Body of pancreas (tissue), 4 donors: ENCODE measurements at regions not wholly inside any gene's neighbourhood (a gene's known extent, or its start where the extent isn't known, plus 50 kb on each side); places are given as distances from the start of the nearest gene placed in this dataset.

Source experiments
- ATAC-seq: fragments of 150-250 bp; one replicate; pipeline ENCODE4 v1.9.1; 2016
- DNase-seq, 4 donors: peaks; one replicate each; pipeline ENCODE4 v3.0.0-alpha.2; 2019
- H3K27ac ChIP-seq, 4 donors: fragments of 200-600 bp; sonication (generic); 1 replicate in 3 of 4; 2 replicates in 1 of 4; pipeline versions ENCODE4 v1.5.1 to v1.6.1; 2016 to 2019; ENCODE audit warnings: mild to moderate bottlenecking in 1 of 4, mixed read lengths in 1 of 4, moderate library complexity in 1 of 4
- H3K27me3 ChIP-seq, 2 donors: fragments of 200-600 bp; sonication (generic); one replicate each; pipeline ENCODE4 v1.6.0; 2016; ENCODE audit warnings: mild to moderate bottlenecking in 1 of 2
- H3K36me3 ChIP-seq, 2 donors: fragments of 200-600 bp; sonication (generic); replicated peaks in 1 of 2; 2 replicates each; pipeline ENCODE4 v1.5.1; 2016; ENCODE audit warnings: low read depth in 2 of 2; ENCODE audit not compliant: insufficient read depth in 1 of 2
- H3K4me1 ChIP-seq: fragments of 200-600 bp; sonication (generic); one replicate; pipeline ENCODE4 v1.6.0; 2016
- H3K4me3 ChIP-seq, 2 donors: fragments of 200-600 bp; sonication (generic); 1 replicate in 1 of 2; 2 replicates in 1 of 2; pipeline ENCODE4 v1.5.1; 2016 to 2019
- H3K9me3 ChIP-seq, 3 donors: fragments of 200-600 bp; sonication (generic); 1 replicate in 2 of 3; 2 replicates in 1 of 3; pipeline ENCODE4 v1.5.1; 2016
- POLR2A ChIP-seq, 3 donors: fragments of 450-650 bp; IDR thresholded peaks; one replicate each; pipeline ENCODE4 v1.6.1; 2016; ENCODE audit warnings: antibody characterized with exemption in 3 of 3, mild to moderate bottlenecking in 2 of 3
- WGBS, 2 donors: methylation state at CpG; one replicate each; pipeline ENCODE4 v1.1.5; 2017; 5-methylcytosine and 5-hydroxymethylcytosine counted together
- intact Hi-C: fragments of 100-400 bp; cut with DNase I; formaldehyde crosslinking; loops from one replicate; pipeline ENCODE4 v1.15.1; 2023
- TF ChIP-seq, protein P1 (sequence below), 7 experiments: fragments of 450-650 bp in 4 of 7; fragments of 200-600 bp in 3 of 7; sonication (generic) in 3 of 7; IDR thresholded peaks; one replicate each; pipeline ENCODE4 v1.5.1; 2016 to 2019; ENCODE audit warnings: antibody characterized with exemption in 7 of 7

DNA sequence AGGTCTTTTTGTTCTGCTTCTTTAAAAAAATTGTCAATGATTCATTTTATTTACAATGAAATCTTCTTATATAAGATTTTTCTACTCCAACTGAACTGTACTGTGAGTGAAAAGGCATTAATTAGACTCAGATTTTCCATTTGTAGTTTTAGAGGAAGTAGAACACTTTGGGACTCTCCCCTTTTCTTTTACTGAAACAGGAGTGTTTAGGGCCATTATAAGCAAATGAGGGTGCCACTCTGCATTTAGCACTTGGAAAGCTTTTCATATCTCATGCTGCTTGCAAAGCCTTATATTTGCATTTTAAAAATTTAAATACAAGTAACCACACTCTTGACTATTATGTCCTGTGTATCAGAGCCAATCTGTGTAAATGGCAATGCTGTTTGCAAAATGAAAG lies 584.3 kb downstream of the KLHL13 start:
- DNase-seq (no peak), ATAC-seq (no peak)
- intact Hi-C loops = no loop called here
- H3K36me3 ChIP-seq = no peaks in the 10 kb centered on the region
- H3K27me3 ChIP-seq = no peaks in the 10 kb centered on the region
- no peaks in the 10 kb centered on the region for H3K9me3 ChIP-seq
- H3K27ac ChIP-seq = no peak overlapping the region
- no peaks in the 10 kb centered on the region for H3K4me1 ChIP-seq
- no peak overlapping the region for H3K4me3 ChIP-seq
- TF ChIP-seq POLR2A (IDR thresholded peaks at IDR 0.05) = no peak
- TF ChIP-seq, protein P1, sequence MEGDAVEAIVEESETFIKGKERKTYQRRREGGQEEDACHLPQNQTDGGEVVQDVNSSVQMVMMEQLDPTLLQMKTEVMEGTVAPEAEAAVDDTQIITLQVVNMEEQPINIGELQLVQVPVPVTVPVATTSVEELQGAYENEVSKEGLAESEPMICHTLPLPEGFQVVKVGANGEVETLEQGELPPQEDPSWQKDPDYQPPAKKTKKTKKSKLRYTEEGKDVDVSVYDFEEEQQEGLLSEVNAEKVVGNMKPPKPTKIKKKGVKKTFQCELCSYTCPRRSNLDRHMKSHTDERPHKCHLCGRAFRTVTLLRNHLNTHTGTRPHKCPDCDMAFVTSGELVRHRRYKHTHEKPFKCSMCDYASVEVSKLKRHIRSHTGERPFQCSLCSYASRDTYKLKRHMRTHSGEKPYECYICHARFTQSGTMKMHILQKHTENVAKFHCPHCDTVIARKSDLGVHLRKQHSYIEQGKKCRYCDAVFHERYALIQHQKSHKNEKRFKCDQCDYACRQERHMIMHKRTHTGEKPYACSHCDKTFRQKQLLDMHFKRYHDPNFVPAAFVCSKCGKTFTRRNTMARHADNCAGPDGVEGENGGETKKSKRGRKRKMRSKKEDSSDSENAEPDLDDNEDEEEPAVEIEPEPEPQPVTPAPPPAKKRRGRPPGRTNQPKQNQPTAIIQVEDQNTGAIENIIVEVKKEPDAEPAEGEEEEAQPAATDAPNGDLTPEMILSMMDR (IDR thresholded peaks at IDR 0.05) = no peak

DNA sequence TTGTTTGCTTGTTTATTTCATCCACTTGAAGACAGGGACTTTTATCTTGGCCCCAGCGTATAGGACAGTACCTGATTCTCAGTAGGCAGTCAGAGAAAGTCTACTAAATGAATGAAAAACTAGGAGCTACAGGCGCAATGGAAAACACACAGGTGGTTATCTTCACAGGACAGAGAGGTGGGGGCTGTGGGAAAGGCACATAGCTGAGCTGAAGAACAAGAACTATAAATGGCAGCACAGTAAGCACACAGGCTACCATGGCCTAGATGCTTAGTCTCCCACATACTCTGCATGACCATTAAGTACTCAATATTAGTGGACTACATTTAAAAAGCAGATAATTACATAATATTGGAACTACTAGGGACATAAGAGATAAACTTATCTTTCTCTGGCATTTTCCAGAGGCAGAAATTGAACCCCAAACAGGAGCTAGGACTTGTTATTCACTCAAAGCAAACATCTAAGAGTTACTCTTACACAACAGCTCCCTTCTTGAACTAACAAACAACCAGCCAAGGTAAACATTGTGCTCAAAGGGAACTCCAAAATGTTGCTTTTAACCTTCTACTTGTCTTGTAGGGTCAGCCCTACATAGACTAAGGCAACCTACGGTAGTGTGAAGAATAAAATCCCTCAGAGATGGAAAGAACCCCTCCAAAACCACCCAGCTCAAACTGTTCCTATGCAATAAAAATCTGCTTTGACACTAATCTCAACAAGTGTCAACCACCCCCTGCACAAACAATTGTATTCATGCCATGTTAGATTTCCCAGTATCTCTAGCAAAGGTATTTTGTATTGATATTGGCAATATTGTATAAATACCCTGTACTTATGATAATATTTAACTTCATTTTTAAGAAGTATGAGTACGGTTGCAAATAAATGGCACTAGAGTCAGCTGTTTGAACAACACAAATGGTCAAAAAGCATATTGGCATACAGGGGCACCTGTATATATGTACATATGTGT lies 593.6 kb downstream of the KLHL13 start:
- 27 to 37% methylated on average over 4 of the region's 4 CpGs for WGBS, 2 donors
- intact Hi-C loops = no loop called here
- peak; percentile 93 for ATAC-seq
- Histone ChIP-seq H3K9me3 (no peaks in the 10 kb centered on the region), H3K36me3 (no peaks in the 10 kb centered on the region), H3K4me1 (peaks cover 23% of the 10 kb centered on the region), H3K27me3 (no peaks in the 10 kb centered on the region), H3K27ac (peak overlapping the region in 3 of 4 donors; percentile 3 to 80 (median 73)), H3K4me3 (no peak overlapping the region)
- DNase-seq = peak; percentile 50 to 79 (median 73)
- TF ChIP-seq POLR2A (IDR thresholded peaks at IDR 0.05) = peak in 1 of 3 donors; percentile 9
- TF ChIP-seq, protein P1 (IDR thresholded peaks at IDR 0.05) = peak in 1 of 7 experiments; percentile 2

- no peak for TF ChIP-seq POLR2A (IDR thresholded peaks at IDR 0.05)
- TF ChIP-seq, protein P1 (IDR thresholded peaks at IDR 0.05) = no peak
- Histone ChIP-seq H3K27ac (no peak overlapping the region), H3K9me3 (no peaks in the 10 kb centered on the region), H3K27me3 (no peaks in the 10 kb centered on the region), H3K36me3 (no peaks in the 10 kb centered on the region), H3K4me3 (no peak overlapping the region), H3K4me1 (peaks cover 13% of the 10 kb centered on the region)
- intact Hi-C loops = no loop called here
- WGBS, 2 donors = 87 to 93% methylated on average over 1 of the region's 1 CpG
- no peak for ATAC-seq
- DNase-seq = no peak
These were observed 598.6 kb downstream of the KLHL13 start for GRCh38 chrX:117517994-117518393.

- Histone ChIP-seq H3K36me3 (no peaks in the 10 kb centered on the region), H3K27ac (no peak overlapping the region), H3K4me3 (no peak overlapping the region), H3K9me3 (no peaks in the 10 kb centered on the region), H3K4me1 (no peaks in the 10 kb centered on the region), H3K27me3 (no peaks in the 10 kb centered on the region)
- DNase-seq (peak in 3 of 4 donors; percentile 20 to 37 (median 25)), ATAC-seq (no peak)
- intact Hi-C loops = no loop called here
- no peak for TF ChIP-seq POLR2A (IDR thresholded peaks at IDR 0.05)
- TF ChIP-seq, protein P1 (IDR thresholded peaks at IDR 0.05) = no peak
These were observed 605.2 kb downstream of the KLHL13 start for GRCh38 chrX:117511379-117511778.
